OCI-LY3 (cell line): ENCODE measurements at regions not wholly inside any gene's neighbourhood (a gene's known extent, or its start where the extent isn't known, plus 50 kb on each side); places are given as distances from the start of the nearest gene placed in this dataset.

Experiments used
- H2AFZ ChIP-seq: fragments of 200-600, 300-600 bp; shearing (Covaris generic); 2 replicates; pipeline ENCODE4 v1.6.0; 2014; ENCODE audit warnings: antibody characterized with exemption, low read depth, low read length
- H3K27ac ChIP-seq: fragments of 200-600, 300-600 bp; sonication (generic); 2 replicates; pipeline ENCODE4 v1.5.1; 2014; ENCODE audit warnings: mild to moderate bottlenecking, low read length, moderate library complexity, mixed read lengths
- H3K27me3 ChIP-seq: fragments of 200-600, 300-600 bp; sonication (generic); 2 replicates; pipeline ENCODE4 v1.6.1; 2014; ENCODE audit warnings: low read depth, low read length, mixed read lengths
- H3K36me3 ChIP-seq: fragments of 200-600, 300-600 bp; sonication (generic); replicated peaks from 2 replicates; pipeline ENCODE3; 2014; ENCODE audit warnings: low read depth, low read length, mixed read lengths
- H3K4me1 ChIP-seq: fragments of 300-600, 200-600 bp; sonication (generic); 2 replicates; pipeline ENCODE4 v1.6.1; 2014; ENCODE audit warnings: low read length, mixed read lengths
- H3K4me2 ChIP-seq: fragments of 200-600, 300-600 bp; sonication (generic); 2 replicates; pipeline ENCODE4 v1.6.1; 2014; ENCODE audit warnings: low read length, mixed read lengths
- H3K4me3 ChIP-seq: fragments of 300-600, 200-600 bp; sonication (generic); 2 replicates; pipeline ENCODE4 v1.5.1; 2014; ENCODE audit warnings: antibody characterized with exemption, mild to moderate bottlenecking, low read length, moderate library complexity
- H3K79me2 ChIP-seq: fragments of 300-600, 200-600 bp; shearing (Covaris generic); 2 replicates; pipeline ENCODE4 v1.6.1; 2014; ENCODE audit warnings: mild to moderate bottlenecking, low read length, mixed read lengths
- H3K9ac ChIP-seq: fragments of 300-600, 200-600 bp; shearing (Covaris generic); 2 replicates; pipeline ENCODE4 v1.6.0; 2014; ENCODE audit warnings: mild to moderate bottlenecking, low read length, moderate library complexity
- H3K9me3 ChIP-seq: fragments of 200-600, 300-600 bp; shearing (Covaris generic); 2 replicates; pipeline ENCODE4 v1.6.1; 2014; ENCODE audit warnings: low read length, mixed read lengths; ENCODE audit not compliant: insufficient read depth
- H4K20me1 ChIP-seq: fragments of 200-600, 300-600 bp; sonication (generic); 2 replicates; pipeline ENCODE4 v1.6.1; 2016; ENCODE audit warnings: low read length, mixed read lengths; ENCODE audit not compliant: insufficient read depth
- CTCF ChIP-seq: fragments of 200-600, 300-600 bp; sonication (generic); IDR thresholded peaks from 2 replicates; pipeline ENCODE4 v1.5.1; 2014; ENCODE audit warnings: antibody characterized with exemption, low read length, low read depth
- EZH2phosphoT487 ChIP-seq: fragments of 200-600 bp; shearing (Covaris generic); IDR thresholded peaks from 2 replicates; pipeline ENCODE4 v1.6.1; 2018; ENCODE audit warnings: antibody characterized with exemption, mixed run types, low read depth

GRCh38 chr6:145042559-145042958, 692.8 kb downstream of the EPM2A start:
- H3K9ac ChIP-seq = no peak overlapping the region
- no peak overlapping the region for H3K27ac ChIP-seq
- H3K4me3 ChIP-seq = no peak overlapping the region
- H3K36me3 ChIP-seq = no peaks in the 10 kb centered on the region
- TF ChIP-seq CTCF (peak; percentile 36), EZH2phosphoT487 (no peak)
- H2AFZ ChIP-seq = no peak overlapping the region
- no peaks in the 10 kb centered on the region for H4K20me1 ChIP-seq
- H3K4me2 ChIP-seq = no peak overlapping the region
- H3K4me1 ChIP-seq = no peaks in the 10 kb centered on the region
- no peaks in the 10 kb centered on the region for H3K27me3 ChIP-seq
- H3K79me2 ChIP-seq = no peaks in the 10 kb centered on the region
- no peaks in the 10 kb centered on the region for H3K9me3 ChIP-seq

GRCh38 chr6:145043926-145044500, 691.3 kb downstream of the EPM2A start:
- no peak overlapping the region for H3K27ac ChIP-seq
- H3K27me3 ChIP-seq = no peaks in the 10 kb centered on the region
- no peaks in the 10 kb centered on the region for H3K9me3 ChIP-seq
- no peaks in the 10 kb centered on the region for H3K36me3 ChIP-seq
- H3K79me2 ChIP-seq = no peaks in the 10 kb centered on the region
- no peak overlapping the region for H3K9ac ChIP-seq
- no peaks in the 10 kb centered on the region for H4K20me1 ChIP-seq
- H2AFZ ChIP-seq = no peak overlapping the region
- TF ChIP-seq EZH2phosphoT487 (no peak), CTCF (no peak)
- no peak overlapping the region for H3K4me3 ChIP-seq
- no peaks in the 10 kb centered on the region for H3K4me1 ChIP-seq
- H3K4me2 ChIP-seq = no peak overlapping the region

- Histone ChIP-seq H3K4me3 (no peak overlapping the region), H3K79me2 (no peaks in the 10 kb centered on the region), H3K9me3 (no peaks in the 10 kb centered on the region), H4K20me1 (no peaks in the 10 kb centered on the region), H3K4me2 (no peak overlapping the region), H3K4me1 (no peaks in the 10 kb centered on the region), H3K36me3 (no peaks in the 10 kb centered on the region), H3K9ac (no peak overlapping the region), H2AFZ (no peak overlapping the region), H3K27me3 (no peaks in the 10 kb centered on the region), H3K27ac (no peak overlapping the region)
- TF ChIP-seq CTCF = no peak
Observed at GRCh38 chr6:145044641-145045246, 690.6 kb downstream of the EPM2A start.

- Histone ChIP-seq H3K36me3 (no peaks in the 10 kb centered on the region), H3K27me3 (no peaks in the 10 kb centered on the region), H3K9ac (no peak overlapping the region), H3K79me2 (no peaks in the 10 kb centered on the region), H3K4me1 (no peaks in the 10 kb centered on the region), H2AFZ (no peak overlapping the region), H4K20me1 (no peaks in the 10 kb centered on the region), H3K9me3 (no peaks in the 10 kb centered on the region), H3K4me2 (no peak overlapping the region), H3K27ac (no peak overlapping the region), H3K4me3 (no peak overlapping the region)
- TF ChIP-seq CTCF (no peak), EZH2phosphoT487 (no peak)
Observed at GRCh38 chr6:145045582-145045981, 689.7 kb downstream of the EPM2A start.
